Astrocyte (in vitro differentiated cells and primary cell): ENCODE measurements at regions not wholly inside any gene's neighbourhood (a gene's known extent, or its start where the extent isn't known, plus 50 kb on each side); places are given as distances from the start of the nearest gene placed in this dataset.

ENCODE experiments used
- DNase-seq: peaks from one replicate; pipeline ENCODE4 v3.0.0-alpha.2; 2010; ENCODE audit warnings: low read depth
- FAIRE-seq: peaks from 2 replicates; lab custom pipeline; 2011; peaks lifted over from hg19 to GRCh38; lab: Jason Lieb, UNC
- H2AFZ ChIP-seq: 2 replicates; pipeline ENCODE4 v1.6.0; 2012; ENCODE audit warnings: low read depth, low read length, inconsistent platforms
- H3K27ac ChIP-seq: 2 replicates; pipeline ENCODE4 v1.5.1; 2011; ENCODE audit warnings: low read depth, low read length, inconsistent platforms
- H3K27me3 ChIP-seq: 2 replicates; pipeline ENCODE4 v1.6.0; 2011; ENCODE audit warnings: low read length, inconsistent platforms; ENCODE audit not compliant: insufficient read depth
- H3K36me3 ChIP-seq: 2 replicates; pipeline ENCODE4 v1.5.1; 2011; ENCODE audit warnings: low read length, inconsistent platforms; ENCODE audit not compliant: insufficient read depth
- H3K4me1 ChIP-seq: 2 replicates; pipeline ENCODE4 v1.5.1; 2011; ENCODE audit warnings: low read length, inconsistent platforms; ENCODE audit not compliant: insufficient read depth
- H3K4me2 ChIP-seq: 2 replicates; pipeline ENCODE4 v1.6.0; 2012; ENCODE audit warnings: low read length, inconsistent platforms
- H3K4me3 ChIP-seq: 2 replicates; pipeline ENCODE4 v1.5.1; 2011; ENCODE audit warnings: low read depth, mild to moderate bottlenecking, low read length, inconsistent platforms; ENCODE audit not compliant: insufficient read depth
- H3K79me2 ChIP-seq: 2 replicates; pipeline ENCODE4 v1.6.0; 2012; ENCODE audit warnings: mild to moderate bottlenecking, low read length, inconsistent platforms; ENCODE audit not compliant: insufficient read depth
- H3K9ac ChIP-seq: 2 replicates; pipeline ENCODE4 v1.6.0; 2012; ENCODE audit warnings: mild to moderate bottlenecking, low read length, inconsistent platforms
- H3K9me3 ChIP-seq: 2 replicates; pipeline ENCODE4 v1.5.1; 2012; ENCODE audit warnings: low read depth, mild to moderate bottlenecking, low read length, inconsistent platforms; ENCODE audit not compliant: insufficient read depth
- H4K20me1 ChIP-seq: 2 replicates; pipeline ENCODE4 v1.6.0; 2012; ENCODE audit warnings: low read length, inconsistent platforms; ENCODE audit not compliant: insufficient read depth
- H3K27ac Mint-ChIP-seq: one replicate; pipeline ENCODE4 v1.8.0; 2021; ENCODE audit warnings: mild to moderate bottlenecking, mixed read lengths; ENCODE audit not compliant: unreplicated experiment
- H3K27me3 Mint-ChIP-seq: one replicate; pipeline ENCODE4 v1.8.0; 2021; ENCODE audit warnings: low read depth, mixed read lengths; ENCODE audit not compliant: unreplicated experiment
- H3K36me3 Mint-ChIP-seq: one replicate; pipeline ENCODE4 v1.8.0; 2021; ENCODE audit warnings: low read depth, mixed read lengths; ENCODE audit not compliant: unreplicated experiment
- H3K4me1 Mint-ChIP-seq: one replicate; pipeline ENCODE4 v1.8.0; 2021; ENCODE audit warnings: low read depth, mixed read lengths; ENCODE audit not compliant: unreplicated experiment
- H3K4me3 Mint-ChIP-seq: one replicate; pipeline ENCODE4 v1.8.0; 2021; ENCODE audit warnings: mild to moderate bottlenecking, moderate library complexity, mixed read lengths; ENCODE audit not compliant: unreplicated experiment
- H3K9me3 Mint-ChIP-seq: one replicate; pipeline ENCODE4 v1.8.0; 2021; ENCODE audit warnings: mild to moderate bottlenecking, mixed read lengths; ENCODE audit not compliant: unreplicated experiment
- EZH2 ChIP-seq: IDR thresholded peaks from 2 replicates; pipeline ENCODE4 v1.6.1; 2012; ENCODE audit warnings: mild to moderate bottlenecking, low read length, inconsistent platforms; ENCODE audit not compliant: insufficient read depth
- TF ChIP-seq, protein P1 (sequence below): IDR thresholded peaks from 2 replicates; pipeline ENCODE4 v1.5.1; 2011; ENCODE audit warnings: low read depth, mild to moderate bottlenecking, inconsistent platforms, low read length, moderate library complexity; ENCODE audit not compliant: insufficient read depth

DNA sequence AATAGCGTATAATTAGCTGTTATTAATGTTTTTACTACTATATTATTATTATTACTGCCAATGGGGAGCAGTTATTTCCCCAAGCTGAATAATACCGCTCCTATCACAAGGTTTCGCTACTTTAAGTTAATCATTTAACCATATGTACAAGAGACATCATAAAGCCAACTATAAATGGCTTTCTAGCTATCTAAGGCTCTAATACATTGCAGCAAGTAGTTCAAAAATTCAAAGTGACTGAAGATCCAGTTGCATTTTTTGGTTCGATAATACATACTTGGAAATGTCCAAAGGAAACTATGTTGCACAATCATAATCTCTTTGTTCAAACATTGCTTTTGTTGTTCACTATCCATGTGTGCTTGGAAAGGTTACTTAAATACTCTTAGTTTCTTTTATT, 952.0 kb upstream of the MBL2 start:
- no peak overlapping the region for H3K4me3 ChIP-seq
- FAIRE-seq = no peak
- H3K27me3 ChIP-seq = no peaks in the 10 kb centered on the region
- H3K9me3 ChIP-seq = no peaks in the 10 kb centered on the region
- no peaks in the 10 kb centered on the region for H3K79me2 ChIP-seq
- no peaks in the 10 kb centered on the region for H3K27me3 Mint-ChIP-seq
- no peak overlapping the region for H3K27ac ChIP-seq
- TF ChIP-seq, protein P1, sequence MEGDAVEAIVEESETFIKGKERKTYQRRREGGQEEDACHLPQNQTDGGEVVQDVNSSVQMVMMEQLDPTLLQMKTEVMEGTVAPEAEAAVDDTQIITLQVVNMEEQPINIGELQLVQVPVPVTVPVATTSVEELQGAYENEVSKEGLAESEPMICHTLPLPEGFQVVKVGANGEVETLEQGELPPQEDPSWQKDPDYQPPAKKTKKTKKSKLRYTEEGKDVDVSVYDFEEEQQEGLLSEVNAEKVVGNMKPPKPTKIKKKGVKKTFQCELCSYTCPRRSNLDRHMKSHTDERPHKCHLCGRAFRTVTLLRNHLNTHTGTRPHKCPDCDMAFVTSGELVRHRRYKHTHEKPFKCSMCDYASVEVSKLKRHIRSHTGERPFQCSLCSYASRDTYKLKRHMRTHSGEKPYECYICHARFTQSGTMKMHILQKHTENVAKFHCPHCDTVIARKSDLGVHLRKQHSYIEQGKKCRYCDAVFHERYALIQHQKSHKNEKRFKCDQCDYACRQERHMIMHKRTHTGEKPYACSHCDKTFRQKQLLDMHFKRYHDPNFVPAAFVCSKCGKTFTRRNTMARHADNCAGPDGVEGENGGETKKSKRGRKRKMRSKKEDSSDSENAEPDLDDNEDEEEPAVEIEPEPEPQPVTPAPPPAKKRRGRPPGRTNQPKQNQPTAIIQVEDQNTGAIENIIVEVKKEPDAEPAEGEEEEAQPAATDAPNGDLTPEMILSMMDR = no peak
- TF ChIP-seq EZH2 = no peak
- DNase-seq = no peak
- no peaks in the 10 kb centered on the region for H3K4me1 ChIP-seq
- H3K9ac ChIP-seq = no peak overlapping the region
- H3K4me2 ChIP-seq = no peak overlapping the region
- no peak overlapping the region for H2AFZ ChIP-seq
- no peaks in the 10 kb centered on the region for H4K20me1 ChIP-seq
- H3K36me3 Mint-ChIP-seq = no peaks in the 10 kb centered on the region
- H3K36me3 ChIP-seq = no peaks in the 10 kb centered on the region
- H3K9me3 Mint-ChIP-seq = no peaks in the 10 kb centered on the region
- H3K27ac Mint-ChIP-seq = no peak overlapping the region
- peaks cover 12% of the 10 kb centered on the region for H3K4me1 Mint-ChIP-seq
- no peak overlapping the region for H3K4me3 Mint-ChIP-seq

DNA sequence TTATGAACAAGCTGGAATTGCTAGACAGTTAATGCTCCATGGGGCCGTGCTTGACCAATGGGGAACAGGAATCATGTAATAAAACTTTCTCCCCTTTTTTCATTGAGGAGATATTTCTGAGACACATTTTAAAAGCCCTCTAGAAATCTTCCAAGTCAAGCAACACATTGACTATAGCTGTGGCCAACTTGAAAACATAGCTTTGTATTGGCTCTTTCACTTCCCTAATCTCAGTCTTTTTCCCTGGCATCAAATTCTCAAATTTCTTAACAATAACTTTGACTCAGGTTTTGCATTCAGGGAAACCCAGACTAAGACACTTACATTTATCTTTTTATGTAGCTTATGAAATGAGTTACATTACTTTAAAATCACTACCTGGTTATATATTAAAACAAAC, 947.1 kb upstream of the MBL2 start:
- H3K27me3 Mint-ChIP-seq = no peaks in the 10 kb centered on the region
- no peaks in the 10 kb centered on the region for H4K20me1 ChIP-seq
- H3K4me2 ChIP-seq = no peak overlapping the region
- no peak overlapping the region for H2AFZ ChIP-seq
- H3K9ac ChIP-seq = no peak overlapping the region
- H3K36me3 Mint-ChIP-seq = no peaks in the 10 kb centered on the region
- no peak overlapping the region for H3K27ac Mint-ChIP-seq
- no peak for FAIRE-seq
- H3K27ac ChIP-seq = no peak overlapping the region
- no peak overlapping the region for H3K4me3 ChIP-seq
- peaks cover 1% of the 10 kb centered on the region for H3K4me1 Mint-ChIP-seq
- no peaks in the 10 kb centered on the region for H3K9me3 ChIP-seq
- no peaks in the 10 kb centered on the region for H3K4me1 ChIP-seq
- no peaks in the 10 kb centered on the region for H3K36me3 ChIP-seq
- H3K79me2 ChIP-seq = no peaks in the 10 kb centered on the region
- DNase-seq = no peak
- H3K27me3 ChIP-seq = no peaks in the 10 kb centered on the region
- H3K4me3 Mint-ChIP-seq = no peak overlapping the region
- no peaks in the 10 kb centered on the region for H3K9me3 Mint-ChIP-seq
- TF ChIP-seq EZH2 = no peak
- TF ChIP-seq, protein P1 = no peak

GRCh38 chr10:53716156-53716555, 943.6 kb upstream of the MBL2 start:
- Histone ChIP-seq H3K27me3 (no peaks in the 10 kb centered on the region), H3K4me1 (no peaks in the 10 kb centered on the region), H2AFZ (no peak overlapping the region), H3K27ac (no peak overlapping the region), H3K4me3 (no peak overlapping the region), H3K9ac (no peak overlapping the region), H3K4me2 (no peak overlapping the region), H3K36me3 (no peaks in the 10 kb centered on the region), H3K79me2 (no peaks in the 10 kb centered on the region), H3K9me3 (no peaks in the 10 kb centered on the region), H4K20me1 (no peaks in the 10 kb centered on the region)
- H3K4me1 Mint-ChIP-seq = no peaks in the 10 kb centered on the region
- H3K27me3 Mint-ChIP-seq = peaks cover 2% of the 10 kb centered on the region
- FAIRE-seq (no peak), DNase-seq (no peak)
- no peaks in the 10 kb centered on the region for H3K9me3 Mint-ChIP-seq
- TF ChIP-seq, protein P1 = no peak
- TF ChIP-seq EZH2 = no peak
- H3K27ac Mint-ChIP-seq = no peak overlapping the region
- H3K4me3 Mint-ChIP-seq = no peak overlapping the region
- H3K36me3 Mint-ChIP-seq = no peaks in the 10 kb centered on the region
